Thoracic aorta (tissue), 2 donors: ENCODE measurements at regions not wholly inside any gene's neighbourhood (a gene's known extent, or its start where the extent isn't known, plus 50 kb on each side); places are given as distances from the start of the nearest gene placed in this dataset.

Experiments
- ATAC-seq: fragments of 150-250 bp; one replicate; pipeline ENCODE4 v1.8.0; 2017; ENCODE audit warnings: low read depth; ENCODE audit not compliant: insufficient number of reproducible peaks, low FRiP score
- DNase-seq: peaks from one replicate; pipeline ENCODE4 v3.0.0-alpha.2; 2020; ENCODE audit warnings: low spot score
- H3K27ac ChIP-seq, 2 donors: fragments of 200-600 bp; sonication (generic); 1 replicate in 1 of 2; 2 replicates in 1 of 2; pipeline ENCODE4 v1.5.1; 2016; ENCODE audit warnings: mild to moderate bottlenecking in 2 of 2, moderate library complexity in 2 of 2
- H3K27me3 ChIP-seq: fragments of 200-600 bp; sonication (generic); replicated peaks from 2 replicates; pipeline ENCODE4 v1.6.0; 2016; ENCODE audit warnings: mild to moderate bottlenecking; ENCODE audit not compliant: insufficient read depth
- H3K36me3 ChIP-seq: fragments of 200-600 bp; sonication (generic); one replicate; pipeline ENCODE4 v1.5.1; 2016
- H3K4me1 ChIP-seq, 2 donors: fragments of 200-600 bp; sonication (generic); 1 replicate in 1 of 2; 2 replicates in 1 of 2; pipeline versions ENCODE4 v1.5.1 to v1.6.0; 2016; ENCODE audit warnings: low read depth in 2 of 2, mild to moderate bottlenecking in 1 of 2; ENCODE audit not compliant: control insufficient read depth in 1 of 2
- H3K4me3 ChIP-seq: fragments of 200-600 bp; sonication (generic); 2 replicates; pipeline ENCODE4 v1.5.1; 2016; ENCODE audit warnings: mild to moderate bottlenecking
- H3K9me3 ChIP-seq: fragments of 200-600 bp; sonication (generic); 2 replicates; pipeline ENCODE4 v1.5.1; 2016
- CTCF ChIP-seq: fragments of 200-600 bp; sonication (generic); IDR thresholded peaks from one replicate; pipeline ENCODE4 v1.5.1; 2019; ENCODE audit warnings: antibody characterized with exemption

GRCh38 chr21:35860189-35860869, 200.0 kb downstream of the SETD4 start:
- Histone ChIP-seq H3K36me3 (no peaks in the 10 kb centered on the region), H3K4me1 (no peaks in the 10 kb centered on the region), H3K27ac (no peak overlapping the region), H3K4me3 (no peak overlapping the region), H3K27me3 (no peaks in the 10 kb centered on the region), H3K9me3 (no peaks in the 10 kb centered on the region)
- DNase-seq, result no peak
- TF ChIP-seq CTCF, result no peak
- ATAC-seq, result no peak

- Histone ChIP-seq H3K4me3 (no peak overlapping the region), H3K27ac (no peak overlapping the region), H3K9me3 (no peaks in the 10 kb centered on the region), H3K36me3 (no peaks in the 10 kb centered on the region), H3K4me1 (no peaks in the 10 kb centered on the region), H3K27me3 (no peaks in the 10 kb centered on the region)
- TF ChIP-seq CTCF, result no peak
- DNase-seq (no peak), ATAC-seq (no peak)
Measured at GRCh38 chr21:35859677-35860076, 200.6 kb downstream of the SETD4 start.

GRCh38 chr21:35857095-35857494, 203.2 kb downstream of the SETD4 start:
- Histone ChIP-seq H3K36me3 (no peaks in the 10 kb centered on the region), H3K9me3 (no peaks in the 10 kb centered on the region)
- no peak for ATAC-seq

GRCh38 chr21:35855484-35855883, 204.8 kb downstream of the SETD4 start:
- no peaks in the 10 kb centered on the region for H3K36me3 ChIP-seq
- H3K4me1 ChIP-seq, result peaks cover 4 to 10% of the 10 kb centered on the region in 2 donors
- no peaks in the 10 kb centered on the region for H3K9me3 ChIP-seq
- TF ChIP-seq CTCF, result no peak
- H3K27ac ChIP-seq, result no peak overlapping the region
- H3K4me3 ChIP-seq, result no peak overlapping the region
- no peak for DNase-seq
- no peaks in the 10 kb centered on the region for H3K27me3 ChIP-seq
- no peak for ATAC-seq

More at GRCh38 chr21:35857095-35857494, 203.2 kb downstream of the SETD4 start:
- no peaks in the 10 kb centered on the region for H3K4me1 ChIP-seq
- no peak overlapping the region for H3K4me3 ChIP-seq
- no peak for TF ChIP-seq CTCF
- no peaks in the 10 kb centered on the region for H3K27me3 ChIP-seq
- no peak for DNase-seq
- H3K27ac ChIP-seq, result no peak overlapping the region

GRCh38 chr21:35854281-35854680, 206.0 kb downstream of the SETD4 start:
- no peak for TF ChIP-seq CTCF
- no peak overlapping the region for H3K27ac ChIP-seq
- H3K9me3 ChIP-seq, result no peaks in the 10 kb centered on the region
- no peaks in the 10 kb centered on the region for H3K36me3 ChIP-seq
- no peak for DNase-seq
- H3K4me1 ChIP-seq, result peaks cover 6 to 18% of the 10 kb centered on the region in 2 donors
- ATAC-seq, result no peak
- no peak overlapping the region for H3K4me3 ChIP-seq
- H3K27me3 ChIP-seq, result no peaks in the 10 kb centered on the region
